ENCODE measurements at regions not wholly inside any gene's neighbourhood (a gene's known extent, or its start where the extent isn't known, plus 50 kb on each side); places are given as distances from the start of the nearest gene placed in this dataset.

GRCh38 chr3:170761103-170761502 is 108.9 kb downstream of the RPL22L1 start:
- TF ChIP-seq, protein P1, sequence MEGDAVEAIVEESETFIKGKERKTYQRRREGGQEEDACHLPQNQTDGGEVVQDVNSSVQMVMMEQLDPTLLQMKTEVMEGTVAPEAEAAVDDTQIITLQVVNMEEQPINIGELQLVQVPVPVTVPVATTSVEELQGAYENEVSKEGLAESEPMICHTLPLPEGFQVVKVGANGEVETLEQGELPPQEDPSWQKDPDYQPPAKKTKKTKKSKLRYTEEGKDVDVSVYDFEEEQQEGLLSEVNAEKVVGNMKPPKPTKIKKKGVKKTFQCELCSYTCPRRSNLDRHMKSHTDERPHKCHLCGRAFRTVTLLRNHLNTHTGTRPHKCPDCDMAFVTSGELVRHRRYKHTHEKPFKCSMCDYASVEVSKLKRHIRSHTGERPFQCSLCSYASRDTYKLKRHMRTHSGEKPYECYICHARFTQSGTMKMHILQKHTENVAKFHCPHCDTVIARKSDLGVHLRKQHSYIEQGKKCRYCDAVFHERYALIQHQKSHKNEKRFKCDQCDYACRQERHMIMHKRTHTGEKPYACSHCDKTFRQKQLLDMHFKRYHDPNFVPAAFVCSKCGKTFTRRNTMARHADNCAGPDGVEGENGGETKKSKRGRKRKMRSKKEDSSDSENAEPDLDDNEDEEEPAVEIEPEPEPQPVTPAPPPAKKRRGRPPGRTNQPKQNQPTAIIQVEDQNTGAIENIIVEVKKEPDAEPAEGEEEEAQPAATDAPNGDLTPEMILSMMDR (IDR thresholded peaks at IDR 0.05; ENCODE audit: insufficient read depth, low read length, poor library complexity, severe bottlenecking), result no peak
- TF ChIP-seq EZH2phosphoT487 (conservative IDR thresholded peaks at IDR 0.05; ENCODE audit: low read length), result no peak

Measured in SU-DHL-6 (cell line).